ENCODE measurements at regions not wholly inside any gene's neighbourhood (a gene's known extent, or its start where the extent isn't known, plus 50 kb on each side); places are given as distances from the start of the nearest gene placed in this dataset.

GRCh38 chr2:180257247-180257646 lies 250.2 kb upstream of the CWC22 start:
- TF ChIP-seq CTCF (IDR thresholded peaks at IDR 0.05) (no peak), POLR2A (IDR thresholded peaks at IDR 0.05) (no peak)
